Neural progenitor cell (in vitro differentiated cells): ENCODE measurements at regions not wholly inside any gene's neighbourhood (a gene's known extent, or its start where the extent isn't known, plus 50 kb on each side); places are given as distances from the start of the nearest gene placed in this dataset.
A peak's percentile ranks its signal among the peaks of the same experiment; 100 is the strongest.

Experiments used
- DNase-seq: peaks from one replicate; pipeline ENCODE4 v3.0.0-alpha.2; 2016; ENCODE audit warnings: low spot score
- H2AFZ ChIP-seq: fragments of 200-600 bp; sonication (generic); replicated peaks from 2 replicates; pipeline ENCODE4 v1.6.1; 2016; ENCODE audit warnings: antibody characterized with exemption
- H3F3A ChIP-seq: fragments of 200-600 bp; sonication (generic); 2 replicates; pipeline ENCODE4 v1.6.1; 2016; ENCODE audit warnings: antibody characterized with exemption, low read depth
- H3K27ac ChIP-seq: fragments of 200-600 bp; sonication (generic); 2 replicates; pipeline ENCODE4 v1.5.1; 2016; ENCODE audit warnings: mild to moderate bottlenecking
- H3K27me3 ChIP-seq: fragments of 200-600 bp; sonication (generic); 2 replicates; pipeline ENCODE4 v1.6.1; 2016; ENCODE audit warnings: mild to moderate bottlenecking, moderate library complexity
- H3K36me3 ChIP-seq: fragments of 200-600 bp; sonication (generic); 2 replicates; pipeline ENCODE4 v1.5.1; 2016
- H3K4me1 ChIP-seq: fragments of 200-600 bp; sonication (generic); 2 replicates; pipeline ENCODE4 v1.6.1; 2016; ENCODE audit warnings: mixed run types
- H3K4me2 ChIP-seq: fragments of 200-600 bp; sonication (generic); 2 replicates; pipeline ENCODE4 v1.6.1; 2016
- H3K4me3 ChIP-seq: fragments of 200-600 bp; sonication (generic); 2 replicates; pipeline ENCODE4 v1.5.1; 2016
- H3K79me2 ChIP-seq: fragments of 200-600 bp; sonication (generic); 2 replicates; pipeline ENCODE4 v1.6.1; 2016; ENCODE audit warnings: low read depth
- H3K9ac ChIP-seq: fragments of 200-600 bp; sonication (generic); 2 replicates; pipeline ENCODE4 v1.6.1; 2016
- H3K9me3 ChIP-seq: fragments of 200-600 bp; sonication (generic); 2 replicates; pipeline ENCODE4 v1.5.1; 2016; ENCODE audit warnings: low read depth
- H4K20me1 ChIP-seq: fragments of 200-600 bp; sonication (generic); 2 replicates; pipeline ENCODE4 v1.6.1; 2016; ENCODE audit warnings: low read depth
- H3K27ac Mint-ChIP-seq: 3 replicates; pipeline ENCODE4 v1.8.0; 2021; ENCODE audit warnings: mixed read lengths
- H3K27me3 Mint-ChIP-seq: 2 replicates; pipeline ENCODE4 v1.8.0; 2022; ENCODE audit warnings: low read depth, mild to moderate bottlenecking, inconsistent platforms, moderate library complexity, mixed read lengths; ENCODE audit not compliant: insufficient read depth
- H3K36me3 Mint-ChIP-seq: 3 replicates; pipeline ENCODE4 v1.8.0; 2021; ENCODE audit warnings: mixed read lengths
- H3K4me1 Mint-ChIP-seq: 3 replicates; pipeline ENCODE4 v1.8.0; 2021; ENCODE audit warnings: mixed read lengths
- H3K4me3 Mint-ChIP-seq: 3 replicates; pipeline ENCODE4 v1.8.0; 2021; ENCODE audit warnings: mild to moderate bottlenecking, moderate library complexity, mixed read lengths
- H3K9me3 Mint-ChIP-seq: 3 replicates; pipeline ENCODE4 v1.8.0; 2020; ENCODE audit warnings: mixed read lengths
- EZH2 ChIP-seq: fragments of 200-600 bp; sonication (generic); IDR thresholded peaks from 2 replicates; pipeline ENCODE4 v1.6.1; 2017; ENCODE audit warnings: antibody characterized with exemption, mild to moderate bottlenecking, moderate library complexity
- EZH2phosphoT487 ChIP-seq: fragments of 200-600 bp; sonication (generic); IDR thresholded peaks from 2 replicates; pipeline ENCODE4 v1.6.1; 2017; ENCODE audit warnings: antibody characterized with exemption
- TF ChIP-seq, protein P1 (sequence below): fragments of 200-600 bp; sonication (generic); IDR thresholded peaks from 2 replicates; pipeline ENCODE4 v1.5.1; 2017; ENCODE audit warnings: antibody characterized with exemption, mild to moderate bottlenecking

DNA sequence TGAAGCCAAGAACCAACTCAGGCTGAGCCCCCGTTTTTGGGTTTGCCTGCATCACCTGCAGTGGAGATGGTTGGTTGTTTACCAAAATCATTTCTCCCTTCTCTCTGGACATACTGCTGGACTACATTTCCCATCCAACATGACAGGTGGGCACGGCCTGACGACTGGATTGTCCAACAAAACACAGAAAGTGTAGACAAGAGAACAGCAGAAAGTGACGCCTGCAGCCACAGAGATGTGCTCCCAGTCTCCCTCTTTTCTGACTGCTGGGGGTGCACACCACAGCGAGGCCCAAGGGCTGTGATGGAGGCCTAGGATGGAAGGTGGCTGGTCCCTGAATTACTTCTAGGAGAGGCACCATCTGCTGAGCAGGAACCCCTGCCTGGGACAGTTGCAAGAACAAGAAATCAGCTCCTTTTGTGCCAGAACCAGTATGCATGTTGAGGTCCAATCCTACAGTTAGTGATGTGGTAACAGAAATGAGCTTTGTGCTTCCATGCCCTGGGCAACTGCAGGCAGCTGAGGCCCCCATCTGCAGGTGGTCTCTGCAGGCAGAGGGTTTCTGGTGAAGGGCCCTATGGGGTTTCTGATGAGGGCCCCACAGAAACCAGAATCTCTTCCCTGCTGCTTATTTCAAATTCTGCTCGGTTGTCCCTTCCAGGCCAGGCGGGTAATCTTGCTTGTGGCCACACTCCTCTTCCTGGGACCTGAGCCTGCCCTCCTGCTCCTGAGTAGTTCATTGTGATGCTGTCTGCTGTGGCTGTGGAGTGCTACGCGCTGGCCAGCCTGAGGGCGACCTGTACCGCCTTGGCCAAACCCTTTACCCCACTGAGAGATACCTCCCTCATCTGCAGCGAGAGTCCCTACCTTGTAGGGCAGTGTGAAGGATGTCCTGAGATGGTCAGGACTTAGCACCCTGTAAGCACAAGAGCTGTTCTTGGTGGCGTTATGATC, 168.3 kb downstream of the ASB1 start:
- no peak overlapping the region for H3K4me3 Mint-ChIP-seq
- Histone ChIP-seq H3K4me1 (no peaks in the 10 kb centered on the region), H3K79me2 (no peaks in the 10 kb centered on the region), H3K27ac (no peak overlapping the region), H3K9me3 (no peaks in the 10 kb centered on the region), H4K20me1 (no peaks in the 10 kb centered on the region), H3K4me3 (no peak overlapping the region), H3K36me3 (no peaks in the 10 kb centered on the region), H3K4me2 (no peak overlapping the region), H3K9ac (no peak overlapping the region), H2AFZ (no peak overlapping the region), H3K27me3 (no peaks in the 10 kb centered on the region), H3F3A (no peaks in the 10 kb centered on the region)
- peaks cover 11% of the 10 kb centered on the region for H3K27me3 Mint-ChIP-seq
- no peaks in the 10 kb centered on the region for H3K9me3 Mint-ChIP-seq
- TF ChIP-seq EZH2phosphoT487 (no peak), EZH2 (no peak)
- TF ChIP-seq, protein P1, sequence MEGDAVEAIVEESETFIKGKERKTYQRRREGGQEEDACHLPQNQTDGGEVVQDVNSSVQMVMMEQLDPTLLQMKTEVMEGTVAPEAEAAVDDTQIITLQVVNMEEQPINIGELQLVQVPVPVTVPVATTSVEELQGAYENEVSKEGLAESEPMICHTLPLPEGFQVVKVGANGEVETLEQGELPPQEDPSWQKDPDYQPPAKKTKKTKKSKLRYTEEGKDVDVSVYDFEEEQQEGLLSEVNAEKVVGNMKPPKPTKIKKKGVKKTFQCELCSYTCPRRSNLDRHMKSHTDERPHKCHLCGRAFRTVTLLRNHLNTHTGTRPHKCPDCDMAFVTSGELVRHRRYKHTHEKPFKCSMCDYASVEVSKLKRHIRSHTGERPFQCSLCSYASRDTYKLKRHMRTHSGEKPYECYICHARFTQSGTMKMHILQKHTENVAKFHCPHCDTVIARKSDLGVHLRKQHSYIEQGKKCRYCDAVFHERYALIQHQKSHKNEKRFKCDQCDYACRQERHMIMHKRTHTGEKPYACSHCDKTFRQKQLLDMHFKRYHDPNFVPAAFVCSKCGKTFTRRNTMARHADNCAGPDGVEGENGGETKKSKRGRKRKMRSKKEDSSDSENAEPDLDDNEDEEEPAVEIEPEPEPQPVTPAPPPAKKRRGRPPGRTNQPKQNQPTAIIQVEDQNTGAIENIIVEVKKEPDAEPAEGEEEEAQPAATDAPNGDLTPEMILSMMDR, result no peak
- H3K36me3 Mint-ChIP-seq, result no peaks in the 10 kb centered on the region
- peaks cover 5% of the 10 kb centered on the region for H3K4me1 Mint-ChIP-seq
- DNase-seq, result no peak
- H3K27ac Mint-ChIP-seq, result peak overlapping the region; percentile 25

DNA sequence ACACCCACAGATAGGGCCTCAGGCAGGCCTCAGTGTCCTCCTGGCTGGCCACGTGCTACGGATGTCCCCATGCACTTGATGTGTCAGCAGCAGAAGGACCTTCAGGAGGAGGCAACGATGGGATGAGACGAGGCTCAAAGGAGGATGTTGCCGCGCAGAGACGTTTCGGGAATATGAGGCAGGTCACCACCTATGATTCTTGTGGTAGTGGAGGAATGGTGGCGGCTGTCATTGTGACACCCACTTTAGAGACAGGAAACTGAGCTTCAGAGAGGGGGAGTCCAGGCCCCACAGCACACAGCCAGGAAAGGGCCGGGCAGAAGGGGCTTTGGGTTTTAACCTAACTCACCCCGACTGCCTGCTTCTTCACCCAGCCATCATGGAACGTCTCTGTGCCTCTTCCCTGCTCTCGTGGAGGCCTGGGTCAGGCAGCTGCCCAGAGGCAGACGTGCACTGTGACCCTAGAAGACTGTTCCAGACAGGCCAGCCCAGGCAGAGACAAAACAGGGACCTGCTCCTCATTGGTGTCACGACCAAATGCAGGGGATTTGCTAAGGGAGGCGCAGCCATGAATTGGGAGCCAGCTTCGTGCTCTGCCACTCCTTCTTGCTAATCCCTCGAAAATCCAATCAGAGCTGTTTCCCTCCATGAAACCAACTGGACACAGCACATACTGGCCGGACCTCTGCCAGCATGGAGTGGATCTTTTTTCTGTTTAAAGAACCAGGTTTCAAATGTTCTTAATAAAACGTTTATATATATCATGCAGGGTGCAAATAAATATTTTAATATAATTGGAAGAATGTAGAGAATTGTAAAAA, 169.2 kb downstream of the ASB1 start:
- H3K79me2 ChIP-seq, result no peaks in the 10 kb centered on the region
- no peak overlapping the region for H3K4me2 ChIP-seq
- H3K4me3 Mint-ChIP-seq, result no peak overlapping the region
- H3K9me3 Mint-ChIP-seq, result no peaks in the 10 kb centered on the region
- DNase-seq, result peak; percentile 28
- no peaks in the 10 kb centered on the region for H3F3A ChIP-seq
- H3K4me1 ChIP-seq, result no peaks in the 10 kb centered on the region
- H3K27ac ChIP-seq, result no peak overlapping the region
- H3K4me3 ChIP-seq, result no peak overlapping the region
- H3K9ac ChIP-seq, result no peak overlapping the region
- peaks cover 13% of the 10 kb centered on the region for H3K27me3 Mint-ChIP-seq
- H3K36me3 Mint-ChIP-seq, result no peaks in the 10 kb centered on the region
- H3K27me3 ChIP-seq, result no peaks in the 10 kb centered on the region
- H2AFZ ChIP-seq, result no peak overlapping the region
- peaks cover 5% of the 10 kb centered on the region for H3K4me1 Mint-ChIP-seq
- no peak for TF ChIP-seq EZH2phosphoT487
- no peaks in the 10 kb centered on the region for H3K36me3 ChIP-seq
- no peak overlapping the region for H3K27ac Mint-ChIP-seq
- no peaks in the 10 kb centered on the region for H4K20me1 ChIP-seq
- no peaks in the 10 kb centered on the region for H3K9me3 ChIP-seq

DNA sequence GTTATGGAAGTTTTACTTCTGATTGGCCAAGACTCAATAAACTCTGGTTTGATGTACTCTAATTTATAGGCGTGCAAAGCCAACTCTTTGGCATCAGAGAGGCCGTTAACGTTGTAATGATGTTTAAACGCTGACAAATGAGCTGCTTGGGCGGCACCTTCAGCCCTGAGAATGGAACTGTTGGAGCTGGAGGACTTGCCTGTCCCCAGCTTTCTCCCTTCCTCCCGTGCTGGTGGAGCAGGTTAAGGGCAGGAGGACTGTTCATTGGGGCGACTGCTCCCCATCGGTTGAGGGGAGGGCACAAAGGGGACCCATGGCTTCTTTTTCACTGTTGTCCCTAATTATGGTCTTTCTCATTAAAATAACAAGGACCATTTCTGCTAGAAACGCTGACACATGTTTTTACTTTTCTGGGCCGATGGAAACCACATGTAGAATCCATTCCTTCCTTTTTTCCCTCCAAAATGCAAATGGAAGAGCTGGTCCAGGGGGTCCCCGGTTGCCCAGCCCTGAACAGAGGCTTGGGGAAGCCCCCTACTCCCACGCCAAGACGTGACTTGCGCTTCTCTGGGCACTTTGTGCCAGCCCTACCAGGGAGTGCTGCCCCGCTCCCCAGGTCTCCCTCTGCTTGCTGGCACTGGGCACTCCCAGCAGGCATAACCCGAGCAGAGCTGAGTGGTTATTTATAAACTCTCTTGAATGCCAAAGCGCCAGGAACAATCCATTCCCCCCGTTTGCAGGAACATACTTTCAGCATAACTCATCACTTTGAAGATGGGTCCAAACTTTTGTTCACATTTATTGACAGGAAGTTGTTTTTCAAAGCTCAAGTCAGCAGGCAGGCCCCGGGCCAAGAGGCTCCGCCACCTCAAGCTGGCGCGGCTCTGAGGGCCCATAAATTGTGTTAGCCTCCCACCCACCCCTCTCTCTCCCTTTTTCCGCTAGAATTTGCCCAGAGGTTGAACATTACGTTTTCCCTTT, 170.1 kb downstream of the ASB1 start:
- no peak overlapping the region for H3K4me2 ChIP-seq
- H3K36me3 ChIP-seq, result no peaks in the 10 kb centered on the region
- H3K27me3 ChIP-seq, result no peaks in the 10 kb centered on the region
- Mint-ChIP-seq H3K36me3 (no peaks in the 10 kb centered on the region), H3K4me1 (peaks cover 5% of the 10 kb centered on the region), H3K9me3 (no peaks in the 10 kb centered on the region), H3K4me3 (no peak overlapping the region), H3K27ac (no peak overlapping the region), H3K27me3 (peaks cover 13% of the 10 kb centered on the region)
- no peak for DNase-seq
- H3K79me2 ChIP-seq, result no peaks in the 10 kb centered on the region
- H3K4me3 ChIP-seq, result no peak overlapping the region
- H3K9ac ChIP-seq, result no peak overlapping the region
- TF ChIP-seq, protein P1, result no peak
- TF ChIP-seq EZH2phosphoT487 (no peak), EZH2 (no peak)
- no peaks in the 10 kb centered on the region for H3K4me1 ChIP-seq
- no peaks in the 10 kb centered on the region for H4K20me1 ChIP-seq
- no peak overlapping the region for H2AFZ ChIP-seq
- no peaks in the 10 kb centered on the region for H3K9me3 ChIP-seq
- H3F3A ChIP-seq, result no peaks in the 10 kb centered on the region
- no peak overlapping the region for H3K27ac ChIP-seq
